Neuronal stem cell (in vitro differentiated cells): ENCODE measurements at regions not wholly inside any gene's neighbourhood (a gene's known extent, or its start where the extent isn't known, plus 50 kb on each side); places are given as distances from the start of the nearest gene placed in this dataset.

Source experiments
- DNase-seq: peaks from one replicate; pipeline ENCODE4 v3.0.0-alpha.2; 2013; ENCODE audit warnings: low spot score
- H2AFZ ChIP-seq: one replicate; pipeline ENCODE4 v1.6.1; 2013; ENCODE audit warnings: mild to moderate bottlenecking, low read length, inconsistent platforms
- H2AK5ac ChIP-seq: 2 replicates; pipeline ENCODE4 v1.6.1; 2013; ENCODE audit warnings: low read depth, mild to moderate bottlenecking, inconsistent platforms, low read length, moderate library complexity, mixed read lengths
- H2BK120ac ChIP-seq: 2 replicates; pipeline ENCODE4 v1.6.1; 2013; ENCODE audit warnings: low read depth, mild to moderate bottlenecking, inconsistent platforms, low read length, moderate library complexity, mixed read lengths
- H2BK12ac ChIP-seq: one replicate; pipeline ENCODE4 v1.6.1; 2013; ENCODE audit warnings: low read length, inconsistent platforms
- H2BK15ac ChIP-seq: 2 replicates; pipeline ENCODE4 v1.6.1; 2013; ENCODE audit warnings: mild to moderate bottlenecking, low read length, inconsistent platforms, mixed read lengths
- H2BK5ac ChIP-seq: one replicate; pipeline ENCODE4 v1.6.1; 2013; ENCODE audit warnings: inconsistent platforms, mild to moderate bottlenecking, low read length, moderate library complexity
- H3K14ac ChIP-seq: one replicate; pipeline ENCODE4 v1.6.1; 2013; ENCODE audit warnings: low read length, inconsistent platforms
- H3K18ac ChIP-seq: 2 replicates; pipeline ENCODE4 v1.6.1; 2013; ENCODE audit warnings: low read length, inconsistent platforms
- H3K23ac ChIP-seq: 2 replicates; pipeline ENCODE4 v1.6.1; 2013; ENCODE audit warnings: low read depth, mild to moderate bottlenecking, mixed read lengths, low read length, inconsistent platforms; ENCODE audit not compliant: poor library complexity
- H3K27ac ChIP-seq: replicated peaks from 3 replicates; pipeline ENCODE4 v1.5.1; 2013; ENCODE audit warnings: low read length, inconsistent platforms
- H3K27me3 ChIP-seq, 3 experiments: 2 replicates each; pipeline ENCODE4 v1.6.1; 2013; ENCODE audit warnings: low read length in 3 of 3, mild to moderate bottlenecking in 2 of 3, inconsistent platforms in 1 of 3, low read depth in 1 of 3, mixed read lengths in 1 of 3, moderate library complexity in 1 of 3; ENCODE audit not compliant: control insufficient read depth in 3 of 3, insufficient read depth in 3 of 3
- H3K36me3 ChIP-seq, 2 donors: replicated peaks in 1 of 2; 2 replicates each; pipeline ENCODE4 v1.6.1; 2013; ENCODE audit warnings: low read length in 2 of 2; ENCODE audit not compliant: control insufficient read depth in 2 of 2, insufficient read depth in 2 of 2
- H3K4ac ChIP-seq: 2 replicates; pipeline ENCODE4 v1.6.1; 2013; ENCODE audit warnings: inconsistent platforms, mild to moderate bottlenecking, low read length, moderate library complexity
- H3K4me1 ChIP-seq, 2 donors: 1 replicate in 1 of 2; 2 replicates in 1 of 2; pipeline ENCODE4 v1.6.1; 2013; ENCODE audit warnings: low read length in 2 of 2, low read depth in 1 of 2; ENCODE audit not compliant: control insufficient read depth in 2 of 2, insufficient read depth in 1 of 2
- H3K4me2 ChIP-seq: one replicate; pipeline ENCODE4 v1.6.1; 2013; ENCODE audit warnings: mild to moderate bottlenecking, low read length, inconsistent platforms; ENCODE audit not compliant: insufficient read depth, poor library complexity, severe bottlenecking
- H3K4me3 ChIP-seq, 2 donors: 2 replicates each; pipeline ENCODE4 v1.5.1; 2013; ENCODE audit warnings: low read length in 2 of 2, mild to moderate bottlenecking in 2 of 2, inconsistent platforms in 1 of 2, moderate library complexity in 1 of 2
- H3K79me1 ChIP-seq: one replicate; pipeline ENCODE4 v1.6.1; 2013; ENCODE audit warnings: low read depth, mild to moderate bottlenecking, inconsistent platforms, low read length, moderate library complexity
- H3K9ac ChIP-seq: one replicate; pipeline ENCODE4 v1.6.1; 2013; ENCODE audit warnings: mild to moderate bottlenecking, low read depth, low read length, inconsistent platforms; ENCODE audit not compliant: poor library complexity
- H3K9me3 ChIP-seq, 2 donors: replicated peaks in 1 of 2; 2 replicates each; pipeline versions ENCODE3 to v1.6.1; 2013; ENCODE audit warnings: low read length in 2 of 2, mild to moderate bottlenecking in 2 of 2, inconsistent platforms in 1 of 2, low read depth in 1 of 2, mixed read lengths in 1 of 2, moderate library complexity in 1 of 2; ENCODE audit not compliant: control insufficient read depth in 2 of 2, insufficient read depth in 1 of 2
- H4K8ac ChIP-seq: one replicate; pipeline ENCODE4 v1.6.1; 2013; ENCODE audit warnings: low read depth, mild to moderate bottlenecking, inconsistent platforms, low read length, moderate library complexity
- H4K91ac ChIP-seq: one replicate; pipeline ENCODE4 v1.6.1; 2013; ENCODE audit warnings: low read length, low read depth, mild to moderate bottlenecking, inconsistent platforms; ENCODE audit not compliant: poor library complexity
- WGBS, 2 donors: extraction: QIAGEN DNeasy Blood & Tissue Kit; methylation state at CpG; one replicate each; pipeline ENCODE4 v1.1.7; 2013; ENCODE audit warnings: missing lambda C conversion rate in 2 of 2, mixed read lengths in 1 of 2; ENCODE audit not compliant: insufficient read length in 2 of 2, insufficient replicate concordance in 1 of 2; ENCODE audit errors: extremely low coverage in 2 of 2; 5-methylcytosine and 5-hydroxymethylcytosine counted together

- Histone ChIP-seq H3K27me3 (no peaks in the 10 kb centered on the region), H3K9me3 (peaks cover 0 to 2% of the 10 kb centered on the region in 2 donors)
- no CpG with 5 or more reads among the region's 2 CpGs for WGBS, 2 donors
Observed at GRCh38 chr13:32917504-32917903, 98.7 kb upstream of the KL start.

DNA sequence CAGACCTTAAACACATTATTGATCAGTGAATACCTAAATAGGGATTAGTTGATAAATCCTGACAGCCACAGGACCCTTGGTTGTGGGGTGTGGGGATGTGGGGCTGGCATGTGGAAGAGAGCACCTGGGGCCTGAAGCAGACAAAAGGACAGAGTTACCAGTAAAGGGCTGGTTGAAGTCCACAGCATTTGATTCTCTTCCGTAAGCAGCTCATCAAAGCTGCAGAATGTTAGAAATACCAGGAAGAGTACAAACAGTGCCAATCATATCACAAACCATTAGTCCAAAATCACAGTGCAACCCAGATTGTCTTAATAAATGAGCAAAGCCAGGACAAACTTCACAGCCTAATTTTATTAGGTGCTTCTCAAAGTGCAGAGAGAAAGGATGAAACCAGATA, 92.5 kb upstream of the KL start:
- H3K4me1 ChIP-seq = no peaks in the 10 kb centered on the region
- H2BK15ac ChIP-seq = no peak overlapping the region
- WGBS, 2 donors = no CpG with 5 or more reads among the region's 1 CpG
- no peak overlapping the region for H3K4ac ChIP-seq
- no peak overlapping the region for H3K4me3 ChIP-seq
- H3K23ac ChIP-seq = no peak overlapping the region
- H3K14ac ChIP-seq = no peak overlapping the region
- H4K8ac ChIP-seq = no peak overlapping the region
- no peak overlapping the region for H2BK120ac ChIP-seq
- H3K79me1 ChIP-seq = no peaks in the 10 kb centered on the region
- no peaks in the 10 kb centered on the region for H3K36me3 ChIP-seq
- H4K91ac ChIP-seq = no peak overlapping the region
- H3K18ac ChIP-seq = no peak overlapping the region
- no peak overlapping the region for H3K4me2 ChIP-seq
- H3K27ac ChIP-seq = no peak overlapping the region
- H2AK5ac ChIP-seq = no peak overlapping the region
- H3K9ac ChIP-seq = no peak overlapping the region
- H2BK12ac ChIP-seq = no peak overlapping the region
- H3K9me3 ChIP-seq = no peaks in the 10 kb centered on the region
- no peaks in the 10 kb centered on the region for H3K27me3 ChIP-seq
- H2AFZ ChIP-seq = no peak overlapping the region
- DNase-seq = no peak
- H2BK5ac ChIP-seq = no peak overlapping the region

More at GRCh38 chr13:32917504-32917903, 98.7 kb upstream of the KL start:
- H4K91ac ChIP-seq = no peak overlapping the region
- H3K4me2 ChIP-seq = no peak overlapping the region
- no peak overlapping the region for H2BK12ac ChIP-seq
- no peaks in the 10 kb centered on the region for H3K79me1 ChIP-seq
- H2AK5ac ChIP-seq = no peak overlapping the region
- H4K8ac ChIP-seq = no peak overlapping the region
- no peak overlapping the region for H3K18ac ChIP-seq
- H2BK15ac ChIP-seq = no peak overlapping the region
- H3K4me1 ChIP-seq = no peaks in the 10 kb centered on the region
- DNase-seq = no peak
- no peaks in the 10 kb centered on the region for H3K36me3 ChIP-seq
- no peak overlapping the region for H3K27ac ChIP-seq
- no peak overlapping the region for H3K4ac ChIP-seq
- H3K9ac ChIP-seq = no peak overlapping the region
- no peak overlapping the region for H2AFZ ChIP-seq
- H3K14ac ChIP-seq = no peak overlapping the region
- H3K4me3 ChIP-seq = no peak overlapping the region
- H3K23ac ChIP-seq = no peak overlapping the region
- H2BK120ac ChIP-seq = no peak overlapping the region
- H2BK5ac ChIP-seq = no peak overlapping the region

GRCh38 chr13:32924886-32925285, 91.3 kb upstream of the KL start:
- H3K18ac ChIP-seq = peak overlapping the region; percentile 58

GRCh38 chr13:32925506-32925905, 90.7 kb upstream of the KL start:
- Histone ChIP-seq H2BK5ac (no peak overlapping the region), H4K91ac (no peak overlapping the region), H3K4ac (no peak overlapping the region), H3K4me2 (no peak overlapping the region), H4K8ac (no peak overlapping the region), H3K9me3 (no peaks in the 10 kb centered on the region), H2BK120ac (no peak overlapping the region), H2BK12ac (no peak overlapping the region), H3K27ac (no peak overlapping the region), H3K4me3 (no peak overlapping the region), H3K23ac (no peak overlapping the region), H3K27me3 (no peaks in the 10 kb centered on the region), H3K79me1 (no peaks in the 10 kb centered on the region), H3K14ac (no peak overlapping the region), H3K36me3 (no peaks in the 10 kb centered on the region), H2BK15ac (no peak overlapping the region), H2AFZ (no peak overlapping the region), H2AK5ac (no peak overlapping the region), H3K9ac (no peak overlapping the region), H3K4me1 (no peaks in the 10 kb centered on the region), H3K18ac (no peak overlapping the region)
- no peak for DNase-seq
- WGBS, 2 donors = no CpG with 5 or more reads among the region's 1 CpG

More at GRCh38 chr13:32924886-32925285, 91.3 kb upstream of the KL start:
- Histone ChIP-seq H3K4ac (no peak overlapping the region), H3K4me1 (no peaks in the 10 kb centered on the region), H3K14ac (no peak overlapping the region), H3K4me3 (no peak overlapping the region), H3K9ac (no peak overlapping the region), H3K36me3 (no peaks in the 10 kb centered on the region), H2BK15ac (no peak overlapping the region), H4K91ac (no peak overlapping the region), H2BK120ac (no peak overlapping the region), H3K79me1 (no peaks in the 10 kb centered on the region), H2BK12ac (no peak overlapping the region), H3K4me2 (no peak overlapping the region), H2AFZ (peak overlapping the region; percentile 9), H4K8ac (no peak overlapping the region), H3K9me3 (no peaks in the 10 kb centered on the region), H3K27me3 (no peaks in the 10 kb centered on the region), H2BK5ac (no peak overlapping the region), H3K27ac (no peak overlapping the region), H3K23ac (no peak overlapping the region), H2AK5ac (no peak overlapping the region)
- no CpG with 5 or more reads among the region's 3 CpGs for WGBS, 2 donors
- no peak for DNase-seq
